ENCODE measurements at regions not wholly inside any gene's neighbourhood (a gene's known extent, or its start where the extent isn't known, plus 50 kb on each side); places are given as distances from the start of the nearest gene placed in this dataset.

- TF ChIP-seq CTCF (IDR thresholded peaks at IDR 0.05; ENCODE audit: control extremely low read depth in 1 of 3, insufficient read depth in 1 of 3, low read depth in 1 of 3, low read length in 3 of 3) (no peak), POLR2A (IDR thresholded peaks at IDR 0.05; ENCODE audit: control extremely low read depth in 1 of 2, low read depth in 2 of 2, low read length in 2 of 2) (no peak), EZH2 (IDR thresholded peaks at IDR 0.05; ENCODE audit: low read depth, low read length, severe bottlenecking) (no peak), TAF7 (optimal IDR thresholded peaks at IDR 0.05; ENCODE audit: borderline replicate concordance, low read depth, low read length) (no peak), RFX5 (IDR thresholded peaks at IDR 0.05; ENCODE audit: borderline replicate concordance, low read depth, low read length) (no peak), EGR1 (IDR thresholded peaks at IDR 0.05; ENCODE audit: borderline replicate concordance, low read depth, low read length) (no peak), CEBPB (IDR thresholded peaks at IDR 0.05; ENCODE audit: low read depth, low read length) (no peak), EP300 (IDR thresholded peaks at IDR 0.05; ENCODE audit: borderline replicate concordance in 1 of 2, low read depth in 2 of 2, low read length in 2 of 2) (no peak), ATF2 (IDR thresholded peaks at IDR 0.05; ENCODE audit: low read length) (no peak), SRF (IDR thresholded peaks at IDR 0.05; ENCODE audit: low read depth, low read length) (no peak), CHD1 (IDR thresholded peaks at IDR 0.05; ENCODE audit: low read depth, low read length) (no peak)
These were observed 204.5 kb downstream of the SIPA1L2 start for GRCh38 chr1:232425421-232425820.

All from H1 (cell line).